HG03571 (cell line): ENCODE measurements at regions not wholly inside any gene's neighbourhood (a gene's known extent, or its start where the extent isn't known, plus 50 kb on each side); places are given as distances from the start of the nearest gene placed in this dataset.
A peak's percentile ranks its signal among the peaks of the same experiment; 100 is the strongest.

Source experiments
- ATAC-seq: cut with Tn5 transposase; IDR thresholded peaks from one replicate; pipeline ENCODE4 v1.9.1; 2021; ENCODE audit not compliant: unreplicated experiment

- no peak for ATAC-seq
Measured at GRCh38 chr1:65670518-65670917, 122.2 kb upstream of the PDE4B start.

- ATAC-seq, result no peak
Measured at GRCh38 chr1:65674522-65674921, 118.2 kb upstream of the PDE4B start.

GRCh38 chr1:65679773-65680172 lies 112.9 kb upstream of the PDE4B start:
- ATAC-seq, result no peak

- no peak for ATAC-seq
Measured at GRCh38 chr1:65681096-65681495, 111.6 kb upstream of the PDE4B start.

GRCh38 chr1:65687428-65688214 lies 105.1 kb upstream of the PDE4B start:
- peak; percentile 90 for ATAC-seq

- no peak for ATAC-seq
Measured at GRCh38 chr1:65688215-65688566, 104.5 kb upstream of the PDE4B start.

GRCh38 chr1:65688848-65689247 lies 103.8 kb upstream of the PDE4B start:
- ATAC-seq, result no peak

- ATAC-seq, result no peak
Measured at GRCh38 chr1:65691152-65691900, 101.4 kb upstream of the PDE4B start.

- no peak for ATAC-seq
Measured at GRCh38 chr1:65691972-65692371, 100.7 kb upstream of the PDE4B start.

- ATAC-seq, result no peak
Measured at GRCh38 chr1:65694126-65694525, 98.6 kb upstream of the PDE4B start.

GRCh38 chr1:65694933-65695332 lies 97.8 kb upstream of the PDE4B start:
- no peak for ATAC-seq

GRCh38 chr1:65698590-65698989 lies 94.1 kb upstream of the PDE4B start:
- no peak for ATAC-seq

- no peak for ATAC-seq
Measured at GRCh38 chr1:65703853-65704252, 88.8 kb upstream of the PDE4B start.

GRCh38 chr1:65704318-65704717 lies 88.4 kb upstream of the PDE4B start:
- no peak for ATAC-seq

- ATAC-seq, result no peak
Measured at GRCh38 chr1:65717815-65718454, 74.8 kb upstream of the PDE4B start.

- no peak for ATAC-seq
Measured at GRCh38 chr1:65719391-65719790, 73.3 kb upstream of the PDE4B start.

- ATAC-seq, result no peak
Measured at GRCh38 chr1:65722461-65722860, 70.2 kb upstream of the PDE4B start.

- ATAC-seq, result no peak
Measured at GRCh38 chr1:65724151-65724550, 68.5 kb upstream of the PDE4B start.

GRCh38 chr1:65725064-65725463 lies 67.6 kb upstream of the PDE4B start:
- ATAC-seq, result no peak

- ATAC-seq, result no peak
Measured at GRCh38 chr1:65728504-65728903, 64.2 kb upstream of the PDE4B start.

- no peak for ATAC-seq
Measured at GRCh38 chr1:65729259-65729658, 63.4 kb upstream of the PDE4B start.

- ATAC-seq, result no peak
Measured at GRCh38 chr1:65734979-65735378, 57.7 kb upstream of the PDE4B start.
